AG09319 (cell line): ENCODE measurements at regions not wholly inside any gene's neighbourhood (a gene's known extent, or its start where the extent isn't known, plus 50 kb on each side); places are given as distances from the start of the nearest gene placed in this dataset.
A peak's percentile ranks its signal among the peaks of the same experiment; 100 is the strongest.

Experiments
- DNase-seq: peaks from one replicate; pipeline ENCODE4 v3.0.0-alpha.2; 2010; ENCODE audit warnings: low read depth; ENCODE audit errors: extremely low read depth
- CTCF ChIP-seq: IDR thresholded peaks from 2 replicates; pipeline ENCODE4 v1.5.1; 2011; ENCODE audit warnings: low read depth, mild to moderate bottlenecking, inconsistent platforms, low read length, moderate library complexity

GRCh38 chr9:16985559-16986348 is 115.3 kb upstream of the BNC2 start:
- TF ChIP-seq CTCF = no peak
- DNase-seq = peak; percentile 66

- no peak for TF ChIP-seq CTCF
- DNase-seq = no peak
These were observed 112.4 kb upstream of the BNC2 start for GRCh38 chr9:16982780-16983310.

GRCh38 chr9:16976427-16976826 is 106.0 kb upstream of the BNC2 start:
- no peak for DNase-seq
- TF ChIP-seq CTCF = no peak

GRCh38 chr9:16974436-16974835 is 104.0 kb upstream of the BNC2 start:
- no peak for TF ChIP-seq CTCF
- no peak for DNase-seq

- TF ChIP-seq CTCF = no peak
These were observed 99.9 kb upstream of the BNC2 start for GRCh38 chr9:16970321-16970720.

GRCh38 chr9:16964228-16964627 is 93.8 kb upstream of the BNC2 start:
- peak; percentile 99 for DNase-seq
- TF ChIP-seq CTCF = no peak

More at GRCh38 chr9:16970321-16970720, 99.9 kb upstream of the BNC2 start:
- peak; percentile 58 for DNase-seq

- no peak for TF ChIP-seq CTCF
- DNase-seq = no peak
These were observed 89.6 kb upstream of the BNC2 start for GRCh38 chr9:16960084-16960483.
